SJCRH30 (cell line): ENCODE measurements at regions not wholly inside any gene's neighbourhood (a gene's known extent, or its start where the extent isn't known, plus 50 kb on each side); places are given as distances from the start of the nearest gene placed in this dataset.
A peak's percentile ranks its signal among the peaks of the same experiment; 100 is the strongest.
"Not testable (repeated sequence)": the region's sequence is repeated elsewhere in the genome, so short reads cannot be mapped to it uniquely, and the experiment has no call there.

Source experiments
- DNase-seq, 2 experiments: peaks; one replicate each; pipeline ENCODE4 v3.0.0-alpha.2; 2015 to 2020
- H3K27ac ChIP-seq: fragments of 250-450 bp; sonication (Bioruptor Pico); 2 replicates; pipeline ENCODE4 v1.5.1; 2020; ENCODE audit warnings: mild to moderate bottlenecking, moderate library complexity
- H3K27me3 ChIP-seq: fragments of 250-450 bp; sonication (Bioruptor Pico); 2 replicates; pipeline ENCODE4 v1.5.1; 2020; ENCODE audit warnings: mild to moderate bottlenecking, moderate library complexity
- H3K36me3 ChIP-seq: fragments of 250-450 bp; sonication (Bioruptor Pico); 2 replicates; pipeline ENCODE4 v1.5.1; 2020; ENCODE audit warnings: mild to moderate bottlenecking, moderate library complexity
- H3K4me1 ChIP-seq: fragments of 250-450 bp; sonication (Bioruptor Pico); 2 replicates; pipeline ENCODE4 v1.5.1; 2020; ENCODE audit warnings: mild to moderate bottlenecking, moderate library complexity
- H3K4me3 ChIP-seq: fragments of 250-450 bp; sonication (Bioruptor Pico); 2 replicates; pipeline ENCODE4 v1.5.1; 2020; ENCODE audit warnings: mild to moderate bottlenecking, moderate library complexity
- H3K9me3 ChIP-seq: fragments of 250-450 bp; sonication (Bioruptor Pico); replicated peaks from 2 replicates; pipeline ENCODE4 v1.5.1; 2020; ENCODE audit warnings: mild to moderate bottlenecking, moderate library complexity

DNA sequence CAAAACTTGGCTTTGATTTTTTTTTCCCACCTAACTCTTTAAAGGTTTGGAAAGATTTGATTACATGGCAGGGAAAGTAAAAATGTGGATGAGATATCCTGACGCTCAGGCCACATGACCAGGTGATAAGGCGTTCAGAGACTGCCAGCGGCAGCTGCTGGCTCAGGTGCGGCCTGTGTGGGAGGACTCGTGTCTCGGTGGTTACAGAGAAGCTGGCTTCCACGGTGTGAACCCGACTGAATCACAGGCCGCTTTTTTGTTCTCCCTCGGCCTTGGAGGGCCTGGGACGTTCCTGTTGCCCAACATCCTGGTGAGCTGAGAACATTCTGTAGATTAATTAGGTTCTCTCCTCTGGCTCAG, 124.2 kb upstream of the ZNF516 start:
- peak in 1 of 2 experiments; percentile 4 for DNase-seq
- no peaks in the 10 kb centered on the region for H3K36me3 ChIP-seq
- H3K4me3 ChIP-seq: peak overlapping the region; percentile 40
- no peak overlapping the region for H3K27ac ChIP-seq
- no peaks in the 10 kb centered on the region for H3K27me3 ChIP-seq
- H3K9me3 ChIP-seq: no peaks in the 10 kb centered on the region
- H3K4me1 ChIP-seq: no peaks in the 10 kb centered on the region

DNA sequence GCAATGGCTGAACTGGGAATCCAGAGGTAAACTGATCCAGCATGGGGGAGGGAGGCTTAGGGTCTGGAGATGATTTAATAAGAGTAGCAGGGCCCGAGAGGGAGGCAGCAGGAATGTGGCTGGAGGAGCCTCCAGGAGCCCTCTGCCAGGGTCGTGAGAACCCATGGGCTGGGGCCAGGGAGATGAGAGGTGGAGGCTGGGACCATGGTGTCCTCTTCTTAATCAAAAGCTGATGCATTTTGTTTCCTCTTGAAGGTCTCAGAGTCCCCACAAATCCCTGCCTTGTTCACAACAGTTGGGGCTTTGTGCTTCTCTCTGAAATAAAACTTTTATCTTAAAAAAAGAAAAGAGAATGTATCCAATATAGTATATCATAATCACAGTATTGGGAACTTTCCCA, 123.7 kb upstream of the ZNF516 start:
- Histone ChIP-seq H3K9me3 (no peaks in the 10 kb centered on the region), H3K4me1 (no peaks in the 10 kb centered on the region), H3K36me3 (no peaks in the 10 kb centered on the region), H3K4me3 (no peak overlapping the region), H3K27ac (no peak overlapping the region), H3K27me3 (no peaks in the 10 kb centered on the region)
- no peak for DNase-seq

DNA sequence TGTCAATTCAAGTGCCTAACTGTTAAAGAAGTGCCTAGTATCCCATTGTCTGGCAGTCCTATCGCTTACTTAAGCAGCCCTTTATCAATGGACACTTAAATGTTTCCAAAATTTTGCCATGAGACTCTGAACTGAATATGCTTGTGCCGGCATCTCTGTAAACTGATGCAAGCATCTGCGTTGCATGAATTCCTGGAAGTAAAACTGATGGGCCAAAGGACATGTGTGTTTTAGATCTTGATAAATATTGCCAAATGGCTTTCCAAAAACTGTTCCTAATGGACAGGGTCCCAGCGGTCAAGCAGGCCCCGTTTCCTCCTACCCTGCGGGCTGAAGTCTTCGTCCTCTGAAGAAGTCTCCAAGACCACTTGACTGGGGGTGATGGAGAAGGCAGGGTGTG, 121.3 kb upstream of the ZNF516 start:
- Histone ChIP-seq H3K36me3 (no peaks in the 10 kb centered on the region), H3K4me1 (no peaks in the 10 kb centered on the region), H3K9me3 (no peaks in the 10 kb centered on the region), H3K4me3 (no peak overlapping the region), H3K27ac (no peak overlapping the region), H3K27me3 (no peaks in the 10 kb centered on the region)
- DNase-seq: no peak

DNA sequence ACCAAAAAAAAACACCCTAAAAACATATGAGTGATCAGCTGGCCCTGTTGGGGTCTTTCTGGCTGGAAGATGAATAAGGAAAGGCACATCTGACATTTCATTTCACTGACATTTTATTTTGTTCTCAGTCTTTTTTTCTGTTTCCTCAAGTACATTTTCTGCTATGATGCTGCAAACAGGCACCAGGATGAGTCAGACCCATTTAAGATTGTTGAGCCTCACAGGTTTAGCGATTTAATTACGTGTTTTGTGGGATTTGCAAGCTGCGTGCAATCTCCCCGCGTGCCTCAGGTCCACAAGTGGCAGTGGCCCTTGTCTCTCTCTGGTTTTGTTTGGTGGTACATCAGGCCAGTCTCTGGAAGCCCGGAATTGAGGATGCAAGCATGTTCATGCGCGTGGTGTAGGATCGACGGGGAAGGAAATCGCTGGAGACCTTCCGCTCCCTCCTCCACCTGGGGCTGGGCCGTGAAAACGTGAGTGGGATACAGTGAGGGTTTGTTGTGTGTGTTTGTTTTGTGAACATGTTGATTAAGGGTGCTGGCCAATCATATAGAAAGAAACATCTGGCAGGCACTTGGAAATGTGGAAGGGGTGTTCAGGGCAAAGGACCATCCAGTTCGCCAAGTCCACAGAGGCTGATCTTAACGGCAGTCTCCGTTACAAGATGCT, 120.2 kb upstream of the ZNF516 start:
- H3K4me1 ChIP-seq: no peaks in the 10 kb centered on the region
- no peak overlapping the region for H3K27ac ChIP-seq
- H3K27me3 ChIP-seq: no peaks in the 10 kb centered on the region
- H3K4me3 ChIP-seq: no peak overlapping the region
- no peaks in the 10 kb centered on the region for H3K9me3 ChIP-seq
- no peak for DNase-seq
- H3K36me3 ChIP-seq: no peaks in the 10 kb centered on the region

DNA sequence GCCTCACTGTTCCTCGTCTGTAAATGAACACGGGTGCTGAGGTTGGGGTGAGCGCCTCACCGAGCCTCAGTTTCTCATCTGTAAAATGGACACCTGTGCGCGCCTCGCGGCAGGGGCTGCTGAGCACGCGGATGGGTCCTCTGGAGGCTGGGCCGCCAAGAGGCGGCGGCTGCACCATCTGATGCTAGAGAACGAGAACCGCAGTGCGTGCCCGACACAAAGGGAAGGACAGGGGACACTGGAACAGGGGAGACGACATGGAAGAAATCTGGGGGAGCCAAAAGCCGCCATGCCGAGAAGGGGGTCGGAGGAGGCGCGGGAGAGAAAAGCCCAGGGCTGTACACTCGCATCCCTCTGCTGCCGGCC, 118.7 kb upstream of the ZNF516 start:
- H3K27ac ChIP-seq: no peak overlapping the region
- H3K27me3 ChIP-seq: no peaks in the 10 kb centered on the region
- H3K9me3 ChIP-seq: no peaks in the 10 kb centered on the region
- DNase-seq: no peak
- H3K36me3 ChIP-seq: no peaks in the 10 kb centered on the region
- H3K4me1 ChIP-seq: no peaks in the 10 kb centered on the region
- no peak overlapping the region for H3K4me3 ChIP-seq

DNA sequence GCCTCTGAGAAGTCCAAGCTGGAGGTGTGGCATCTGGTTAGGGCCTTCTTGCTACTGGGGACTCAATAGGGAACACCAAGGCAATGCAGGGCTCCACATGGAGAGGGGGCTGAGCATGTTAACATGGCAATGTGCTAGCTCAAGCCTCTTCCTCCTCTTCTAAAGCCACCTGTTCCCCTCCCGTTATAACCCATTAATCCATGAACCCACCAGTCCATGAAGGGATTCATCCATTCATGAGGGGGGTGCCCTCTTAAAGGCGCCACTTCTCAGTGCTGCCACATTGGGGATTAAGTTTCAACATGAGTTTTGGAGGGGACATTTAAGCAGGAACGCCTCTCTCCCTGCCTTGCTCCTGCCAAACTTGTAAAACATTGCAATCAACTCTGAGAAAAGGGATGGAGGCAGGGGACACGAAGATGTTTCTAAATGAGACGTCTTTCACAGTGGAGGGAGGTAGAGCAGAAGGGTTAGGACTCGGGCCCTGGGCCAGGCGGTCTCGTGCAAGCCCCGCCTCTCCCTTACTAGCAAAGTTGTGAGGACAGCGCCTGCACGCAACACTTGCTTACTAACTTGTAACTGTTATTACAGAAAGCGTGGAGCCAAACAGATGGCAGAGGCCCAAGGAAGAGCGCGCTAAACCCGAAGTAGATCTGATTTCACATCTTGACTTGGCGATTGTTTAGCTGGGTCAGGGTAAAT, 118.2 kb upstream of the ZNF516 start:
- DNase-seq: no peak
- H3K4me3 ChIP-seq: no peak overlapping the region

DNA sequence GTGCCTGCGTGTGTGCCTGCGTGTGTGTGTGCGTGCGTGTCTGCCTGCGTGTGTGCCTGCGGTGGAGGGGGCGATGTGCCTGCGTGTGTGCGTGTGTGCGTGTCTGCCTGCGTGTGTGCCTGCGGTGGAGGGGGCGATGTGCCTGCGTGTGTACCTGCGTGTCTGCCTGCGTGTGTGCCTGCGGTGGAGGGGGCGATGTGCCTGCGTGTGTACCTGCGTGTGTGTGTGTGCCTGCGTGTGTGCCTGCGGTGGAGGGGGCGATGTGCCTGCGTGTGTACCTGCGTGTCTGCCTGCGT, 116.7 kb upstream of the ZNF516 start:
- not testable (repeated sequence) for H3K27me3 ChIP-seq, DNase-seq, H3K9me3 ChIP-seq, H3K36me3 ChIP-seq, H3K27ac ChIP-seq, H3K4me1 ChIP-seq, H3K4me3 ChIP-seq

More for the DNA sequence above, 118.2 kb upstream of the ZNF516 start:
- Histone ChIP-seq H3K27ac (no peak overlapping the region), H3K9me3 (no peaks in the 10 kb centered on the region), H3K36me3 (no peaks in the 10 kb centered on the region), H3K27me3 (no peaks in the 10 kb centered on the region), H3K4me1 (no peaks in the 10 kb centered on the region)

DNA sequence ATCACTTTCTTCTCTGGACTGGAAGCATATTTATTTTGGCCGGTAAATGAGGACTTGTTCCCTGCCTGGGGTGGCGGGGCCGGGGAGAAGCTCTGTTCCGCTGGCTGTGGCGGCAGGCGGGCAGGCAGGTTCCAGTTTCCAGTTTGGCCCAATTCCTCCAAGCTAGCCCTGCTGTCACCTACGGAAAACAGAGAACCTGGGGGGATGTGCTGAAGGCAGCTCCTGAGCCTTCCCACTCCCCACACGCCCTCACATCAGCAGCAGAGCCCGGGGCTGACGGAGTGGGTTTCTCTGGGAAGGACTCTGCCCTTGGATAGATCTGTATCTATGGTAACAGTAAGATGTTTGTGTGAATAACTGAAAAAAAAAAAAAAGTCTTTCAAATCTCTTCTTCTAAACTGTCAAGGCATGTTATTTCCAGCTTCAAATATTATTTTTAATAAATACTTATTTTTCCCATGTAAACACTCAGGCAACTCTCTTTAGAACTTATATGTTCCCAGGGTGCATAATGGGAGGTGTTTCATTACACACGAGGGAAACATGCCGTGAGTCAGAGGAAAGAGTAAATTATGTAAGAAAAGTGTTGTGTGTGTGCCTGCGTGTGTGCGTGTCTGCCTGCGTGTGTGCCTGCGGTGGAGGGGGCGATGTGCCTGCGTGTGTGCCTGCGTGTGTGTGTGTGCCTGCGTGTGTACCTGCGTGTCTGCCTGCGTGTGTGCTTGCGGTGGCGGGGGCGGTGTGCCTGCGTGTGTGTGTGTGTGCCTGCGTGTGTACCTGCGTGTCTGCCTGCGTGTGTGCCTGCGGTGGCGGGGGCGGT, 116.1 kb upstream of the ZNF516 start:
- Histone ChIP-seq H3K4me3 (no peak overlapping the region), H3K36me3 (no peaks in the 10 kb centered on the region), H3K4me1 (no peaks in the 10 kb centered on the region), H3K27me3 (no peaks in the 10 kb centered on the region), H3K27ac (no peak overlapping the region), H3K9me3 (no peaks in the 10 kb centered on the region)
- no peak for DNase-seq

DNA sequence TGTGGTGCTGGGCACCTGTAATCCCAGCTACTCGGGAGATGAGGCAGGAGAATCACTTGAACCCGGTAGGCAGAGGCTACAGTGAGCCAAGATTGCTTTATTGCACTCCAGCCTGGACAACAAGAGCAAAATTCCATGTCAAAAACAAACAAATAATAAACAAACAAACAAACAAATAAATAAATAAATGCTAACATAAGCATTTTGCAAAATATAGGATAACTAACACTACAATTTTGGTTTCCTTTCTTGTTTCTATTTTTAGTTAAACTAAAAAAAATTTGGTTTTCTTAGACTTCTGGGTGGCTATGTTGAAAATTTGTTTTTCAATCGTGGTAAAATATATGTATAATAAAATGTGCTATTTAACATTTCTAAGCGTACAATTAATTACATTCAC, 115.0 kb upstream of the ZNF516 start:
- H3K9me3 ChIP-seq: no peaks in the 10 kb centered on the region
- DNase-seq: no peak
- H3K27ac ChIP-seq: no peak overlapping the region
- H3K4me3 ChIP-seq: no peak overlapping the region
- no peaks in the 10 kb centered on the region for H3K4me1 ChIP-seq
- H3K36me3 ChIP-seq: no peaks in the 10 kb centered on the region
- no peaks in the 10 kb centered on the region for H3K27me3 ChIP-seq

DNA sequence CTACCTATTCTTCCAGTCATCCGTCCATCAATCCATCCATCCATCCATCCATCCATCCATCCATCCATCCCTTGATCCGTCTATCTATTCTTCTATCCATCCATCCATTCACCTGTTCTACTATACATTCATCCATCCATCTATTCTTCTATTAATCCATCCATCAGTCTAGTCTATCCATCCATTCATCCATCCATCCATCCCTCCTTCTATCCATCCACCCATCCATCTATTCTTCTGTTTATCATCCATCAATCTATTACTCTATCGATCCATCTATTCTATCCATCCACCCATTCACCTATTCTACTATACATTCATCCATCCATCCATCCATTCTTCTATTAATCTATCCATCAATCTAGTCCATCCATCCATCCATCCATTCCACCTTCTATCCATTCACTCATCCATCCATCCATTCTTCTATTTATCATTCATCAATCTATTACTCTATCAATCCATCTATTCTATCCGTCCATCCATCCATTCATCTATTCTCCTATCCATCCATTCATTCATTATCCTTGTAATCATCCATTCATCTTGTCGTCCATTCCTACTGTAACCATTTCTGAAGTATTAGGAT, 110.4 kb upstream of the ZNF516 start:
- Histone ChIP-seq H3K4me1 (no peaks in the 10 kb centered on the region), H3K36me3 (no peaks in the 10 kb centered on the region), H3K9me3 (no peaks in the 10 kb centered on the region), H3K4me3 (no peak overlapping the region), H3K27me3 (no peaks in the 10 kb centered on the region), H3K27ac (no peak overlapping the region)
- no peak for DNase-seq

DNA sequence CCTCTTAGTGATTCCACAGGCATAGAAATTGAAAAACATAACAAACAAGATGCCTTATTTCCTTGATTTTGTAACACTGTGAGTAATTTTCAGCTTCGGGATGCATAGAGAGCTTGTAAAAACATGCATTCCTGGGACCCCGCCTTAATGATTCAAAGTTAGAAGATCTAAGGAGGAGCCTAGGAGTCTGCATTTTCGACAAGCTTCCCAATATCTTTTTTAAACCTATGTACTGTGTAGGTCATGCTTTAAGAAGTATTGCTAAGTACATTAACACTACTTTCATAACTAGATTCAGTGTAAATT, 109.8 kb upstream of the ZNF516 start:
- no peak for DNase-seq
- Histone ChIP-seq H3K9me3 (no peaks in the 10 kb centered on the region), H3K4me1 (no peaks in the 10 kb centered on the region), H3K27me3 (no peaks in the 10 kb centered on the region), H3K27ac (no peak overlapping the region), H3K4me3 (no peak overlapping the region), H3K36me3 (no peaks in the 10 kb centered on the region)

DNA sequence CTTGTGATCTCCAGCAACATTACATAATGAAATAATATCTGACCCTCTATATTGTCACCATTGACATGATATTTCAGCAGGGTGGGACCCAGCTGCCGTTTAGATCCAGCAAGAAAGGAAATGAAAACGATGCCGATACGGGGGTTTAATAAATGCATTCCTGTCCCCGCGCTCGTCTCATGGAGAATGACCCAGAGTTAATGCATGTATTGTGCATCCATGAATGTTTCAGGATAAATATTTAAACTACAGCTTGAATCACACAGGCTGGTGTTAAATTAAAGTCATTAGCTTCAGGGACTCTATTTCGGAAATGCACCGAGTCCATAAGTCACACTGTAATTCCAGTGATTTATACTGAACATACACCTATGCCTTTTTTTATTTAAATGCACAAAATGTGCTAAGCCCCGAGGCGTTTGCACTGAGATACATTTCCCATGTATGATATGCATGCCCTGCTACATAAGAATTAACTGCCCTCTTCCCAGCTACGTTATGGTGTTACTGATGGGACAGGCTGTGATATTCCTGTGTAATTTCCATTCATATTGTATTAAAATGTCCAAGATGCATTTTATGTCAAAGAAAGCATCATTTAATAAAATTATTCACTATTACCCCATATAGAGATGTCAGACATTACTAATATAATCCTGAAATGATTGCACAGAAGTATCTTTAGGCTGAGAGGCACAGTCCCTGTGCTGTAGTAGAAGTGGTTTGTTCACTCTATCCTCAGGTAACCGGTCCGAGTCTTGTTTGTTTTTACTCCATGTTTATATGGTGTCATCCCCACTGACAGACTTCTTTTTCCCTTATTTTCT, 109.3 kb upstream of the ZNF516 start:
- no peak for DNase-seq
- H3K27me3 ChIP-seq: no peaks in the 10 kb centered on the region
- no peak overlapping the region for H3K4me3 ChIP-seq
- no peaks in the 10 kb centered on the region for H3K9me3 ChIP-seq
- no peak overlapping the region for H3K27ac ChIP-seq
- no peaks in the 10 kb centered on the region for H3K4me1 ChIP-seq
- no peaks in the 10 kb centered on the region for H3K36me3 ChIP-seq

DNA sequence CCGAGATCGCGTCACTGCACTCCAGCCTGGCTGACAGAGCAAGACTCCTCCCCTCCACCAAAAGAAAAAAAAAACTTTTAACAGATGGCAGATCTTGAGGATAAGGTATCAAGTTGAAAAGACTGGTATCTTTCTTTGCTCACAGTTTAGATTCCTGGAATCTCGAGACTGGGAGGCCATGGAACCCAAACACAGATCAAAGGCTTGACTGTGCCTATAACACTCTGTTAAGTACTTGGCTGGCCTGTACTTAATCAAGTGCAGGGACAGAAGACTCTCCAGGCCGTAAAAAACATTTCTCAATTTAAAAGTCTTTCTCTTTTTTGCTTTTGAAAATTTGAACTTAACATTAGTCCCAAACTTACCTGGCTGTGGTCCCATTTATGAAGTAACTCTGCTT, 107.1 kb upstream of the ZNF516 start:
- H3K4me1 ChIP-seq: no peaks in the 10 kb centered on the region
- H3K27ac ChIP-seq: no peak overlapping the region
- H3K36me3 ChIP-seq: no peaks in the 10 kb centered on the region
- no peak overlapping the region for H3K4me3 ChIP-seq
- no peaks in the 10 kb centered on the region for H3K9me3 ChIP-seq
- no peaks in the 10 kb centered on the region for H3K27me3 ChIP-seq
- DNase-seq: no peak

DNA sequence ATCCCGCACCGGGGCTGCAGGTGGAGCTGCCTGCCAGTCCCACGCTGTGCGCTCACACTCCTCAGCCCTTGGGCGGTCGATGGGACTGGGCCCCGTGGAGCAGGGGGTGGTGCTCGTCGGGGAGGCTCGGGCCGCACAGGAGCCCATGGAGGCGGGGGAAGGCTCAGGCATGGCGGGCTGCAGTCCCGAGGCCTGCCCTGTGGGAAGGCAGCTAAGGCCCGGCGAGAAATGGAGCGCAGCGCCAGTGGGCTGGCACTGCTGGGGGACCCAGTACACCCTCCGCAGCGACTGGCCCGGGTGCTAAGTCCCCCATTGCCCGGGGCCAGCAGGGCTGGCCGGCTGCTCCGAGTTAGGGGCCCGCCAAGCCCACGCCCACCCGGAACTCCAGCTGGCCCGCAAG, 105.0 kb upstream of the ZNF516 start:
- H3K4me3 ChIP-seq, H3K4me1 ChIP-seq, DNase-seq, H3K36me3 ChIP-seq, H3K27ac ChIP-seq, H3K27me3 ChIP-seq, H3K9me3 ChIP-seq: not testable (repeated sequence)

DNA sequence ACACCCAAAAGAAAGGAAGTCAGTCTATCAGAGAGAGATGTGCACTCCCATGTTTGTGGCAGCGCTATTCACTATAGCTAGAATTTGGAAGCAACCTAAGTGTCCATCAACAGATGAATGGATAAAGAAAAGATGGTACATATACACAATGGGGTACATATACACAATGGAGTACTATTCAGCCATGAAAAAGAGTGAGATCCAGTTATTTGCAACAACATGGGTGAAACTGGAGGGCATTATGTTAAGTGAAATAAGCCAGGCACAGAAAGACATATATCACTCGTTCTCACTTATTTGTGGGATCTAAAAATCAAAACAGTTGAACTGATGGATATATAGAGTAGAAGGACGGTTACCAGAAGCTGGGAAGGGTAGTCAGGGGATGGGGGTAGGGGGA, 99.9 kb upstream of the ZNF516 start:
- DNase-seq: no peak
- Histone ChIP-seq H3K27me3 (no peaks in the 10 kb centered on the region), H3K9me3 (no peaks in the 10 kb centered on the region), H3K36me3 (no peaks in the 10 kb centered on the region), H3K27ac (no peak overlapping the region), H3K4me3 (no peak overlapping the region), H3K4me1 (no peaks in the 10 kb centered on the region)
